PC-3 (cell line): ENCODE measurements at regions not wholly inside any gene's neighbourhood (a gene's known extent, or its start where the extent isn't known, plus 50 kb on each side); places are given as distances from the start of the nearest gene placed in this dataset.

Experiments
- ATAC-seq: fragments of 200-7000 bp; cut with Tn5 transposase; 2 replicates; pipeline ENCODE4 v1.9.1; 2020; ENCODE audit warnings: mild to moderate bottlenecking, moderate library complexity
- BruUV-seq: library from RNA; stranded (reverse); fragments of 400-500 nt; replicated peaks from 2 replicates; lab custom pipeline; 2021; lab: Mats Ljungman, UMichigan
- CTCF ChIA-PET: fragments of 300-600 bp; sonication (Branson Sonifier 250); formaldehyde crosslinking; loops from one replicate; lab custom pipeline; 2022; ENCODE audit warnings: antibody characterized with exemption; lab: Charles Lee
- POLR2A ChIA-PET: fragments of 300-600 bp; sonication (Branson Sonifier 250); formaldehyde crosslinking; loops from one replicate; lab custom pipeline; 2022; ENCODE audit warnings: antibody characterized with exemption; ENCODE audit not compliant: unreplicated experiment; lab: Charles Lee
- DNase-seq: peaks from one replicate; pipeline ENCODE4 v3.0.0-alpha.2; 2015
- H2AFZ ChIP-seq: fragments of 300-600 bp; sonication (generic); 2 replicates; pipeline ENCODE4 v1.6.0; 2016; ENCODE audit warnings: antibody characterized with exemption, low read length
- H3F3A ChIP-seq: fragments of 300-600 bp; sonication (generic); one replicate; pipeline ENCODE4 v1.6.0; 2017; ENCODE audit warnings: antibody characterized with exemption, low read length, control low read depth, mild to moderate bottlenecking; ENCODE audit not compliant: unreplicated experiment
- H3K27ac ChIP-seq: fragments of 300-600 bp; sonication (generic); 2 replicates; pipeline ENCODE4 v1.5.1; 2016; ENCODE audit warnings: mild to moderate bottlenecking, low read length
- H3K27me3 ChIP-seq: fragments of 300-600 bp; sonication (generic); 2 replicates; pipeline ENCODE4 v1.6.1; 2016; ENCODE audit warnings: low read length, mixed read lengths
- H3K36me3 ChIP-seq: fragments of 300-600 bp; sonication (generic); 2 replicates; pipeline ENCODE4 v1.6.1; 2016; ENCODE audit warnings: low read depth, mixed run types, low read length, mixed read lengths
- H3K4me1 ChIP-seq: fragments of 300-600 bp; sonication (generic); 2 replicates; pipeline ENCODE4 v1.5.1; 2016; ENCODE audit warnings: low read length; ENCODE audit not compliant: insufficient read depth
- H3K4me2 ChIP-seq: fragments of 300-600 bp; sonication (generic); 2 replicates; pipeline ENCODE4 v1.6.0; 2016; ENCODE audit warnings: low read length
- H3K4me3 ChIP-seq: fragments of 300-600 bp; sonication (generic); 2 replicates; pipeline ENCODE4 v1.5.1; 2016; ENCODE audit warnings: mild to moderate bottlenecking, low read length, mixed read lengths
- H3K79me2 ChIP-seq: fragments of 300-600 bp; sonication (generic); 2 replicates; pipeline ENCODE4 v1.6.1; 2017; ENCODE audit warnings: low read length, mixed read lengths
- H3K9ac ChIP-seq: fragments of 300-600 bp; sonication (generic); 2 replicates; pipeline ENCODE4 v1.6.0; 2016; ENCODE audit warnings: mild to moderate bottlenecking, low read length
- H3K9me2 ChIP-seq: fragments of 300-600 bp; sonication (generic); replicated peaks from 2 replicates; pipeline ENCODE4 v1.6.1; 2016; ENCODE audit warnings: mixed run types, low read length, mixed read lengths
- H3K9me3 ChIP-seq: fragments of 300-600 bp; sonication (generic); 2 replicates; pipeline ENCODE4 v1.6.1; 2016; ENCODE audit warnings: low read length, mixed read lengths
- H4K20me1 ChIP-seq: fragments of 300-600 bp; sonication (generic); 2 replicates; pipeline ENCODE4 v1.6.1; 2016; ENCODE audit warnings: low read length, mixed read lengths
- EZH2 ChIP-seq: fragments of 300-600 bp; sonication (generic); IDR thresholded peaks from one replicate; pipeline ENCODE4 v1.6.1; 2017; ENCODE audit warnings: antibody characterized with exemption, mild to moderate bottlenecking, low read length; ENCODE audit not compliant: unreplicated experiment
- EZH2phosphoT487 ChIP-seq: fragments of 300-600 bp; sonication (generic); IDR thresholded peaks from 2 replicates; pipeline ENCODE4 v1.6.1; 2018; ENCODE audit warnings: mild to moderate bottlenecking, antibody characterized with exemption, low read length, borderline replicate concordance
- intact Hi-C: fragments of 100-400 bp; cut with micrococcal nuclease; formaldehyde crosslinking; loops from 2 replicates; pipeline ENCODE4 v1.9.0; 2023
- TF ChIP-seq, protein P1 (sequence below): fragments of 300-600 bp; sonication (generic); conservative IDR thresholded peaks from 2 replicates; pipeline ENCODE4 v1.5.1; 2017; ENCODE audit warnings: antibody characterized with exemption, low read depth, mild to moderate bottlenecking, low read length

- ATAC-seq, result no peak
- H3F3A ChIP-seq, result no peaks in the 10 kb centered on the region
- POLR2A ChIA-PET, result no interaction called here
- H3K27ac ChIP-seq, result no peak overlapping the region
- no peaks in the 10 kb centered on the region for H3K9me2 ChIP-seq
- no peak overlapping the region for H3K9ac ChIP-seq
- H3K79me2 ChIP-seq, result no peaks in the 10 kb centered on the region
- DNase-seq, result no peak
- no peaks in the 10 kb centered on the region for H4K20me1 ChIP-seq
- H3K27me3 ChIP-seq, result peaks cover 32% of the 10 kb centered on the region
- H3K9me3 ChIP-seq, result no peaks in the 10 kb centered on the region
- no peaks in the 10 kb centered on the region for H3K36me3 ChIP-seq
- H2AFZ ChIP-seq, result no peak overlapping the region
- CTCF ChIA-PET, result no interaction called here
- no peaks in the 10 kb centered on the region for H3K4me1 ChIP-seq
- TF ChIP-seq, protein P1, sequence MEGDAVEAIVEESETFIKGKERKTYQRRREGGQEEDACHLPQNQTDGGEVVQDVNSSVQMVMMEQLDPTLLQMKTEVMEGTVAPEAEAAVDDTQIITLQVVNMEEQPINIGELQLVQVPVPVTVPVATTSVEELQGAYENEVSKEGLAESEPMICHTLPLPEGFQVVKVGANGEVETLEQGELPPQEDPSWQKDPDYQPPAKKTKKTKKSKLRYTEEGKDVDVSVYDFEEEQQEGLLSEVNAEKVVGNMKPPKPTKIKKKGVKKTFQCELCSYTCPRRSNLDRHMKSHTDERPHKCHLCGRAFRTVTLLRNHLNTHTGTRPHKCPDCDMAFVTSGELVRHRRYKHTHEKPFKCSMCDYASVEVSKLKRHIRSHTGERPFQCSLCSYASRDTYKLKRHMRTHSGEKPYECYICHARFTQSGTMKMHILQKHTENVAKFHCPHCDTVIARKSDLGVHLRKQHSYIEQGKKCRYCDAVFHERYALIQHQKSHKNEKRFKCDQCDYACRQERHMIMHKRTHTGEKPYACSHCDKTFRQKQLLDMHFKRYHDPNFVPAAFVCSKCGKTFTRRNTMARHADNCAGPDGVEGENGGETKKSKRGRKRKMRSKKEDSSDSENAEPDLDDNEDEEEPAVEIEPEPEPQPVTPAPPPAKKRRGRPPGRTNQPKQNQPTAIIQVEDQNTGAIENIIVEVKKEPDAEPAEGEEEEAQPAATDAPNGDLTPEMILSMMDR, result no peak
- TF ChIP-seq EZH2phosphoT487 (no peak), EZH2 (no peak)
- no peak overlapping the region for H3K4me3 ChIP-seq
- no peak overlapping the region for H3K4me2 ChIP-seq
- intact Hi-C loops, result no loop called here
- BruUV-seq, result no TSS peak
These were observed 145.8 kb upstream of the SALL3 start for GRCh38 chr18:78833833-78834232.

GRCh38 chr18:78836838-78837237, 142.8 kb upstream of the SALL3 start:
- ATAC-seq (no peak), DNase-seq (no peak)
- no peaks in the 10 kb centered on the region for H3K79me2 ChIP-seq
- ChIA-PET POLR2A (no interaction called here), CTCF (no interaction called here)
- intact Hi-C loops, result no loop called here
- H3K36me3 ChIP-seq, result no peaks in the 10 kb centered on the region
- no peaks in the 10 kb centered on the region for H4K20me1 ChIP-seq
- no peak overlapping the region for H2AFZ ChIP-seq
- BruUV-seq, result no TSS peak
- H3F3A ChIP-seq, result no peaks in the 10 kb centered on the region
- no peak overlapping the region for H3K27ac ChIP-seq
- H3K4me3 ChIP-seq, result no peak overlapping the region
- no peaks in the 10 kb centered on the region for H3K9me2 ChIP-seq
- H3K4me1 ChIP-seq, result no peaks in the 10 kb centered on the region
- H3K9me3 ChIP-seq, result no peaks in the 10 kb centered on the region
- H3K27me3 ChIP-seq, result peaks cover 8% of the 10 kb centered on the region
- no peak overlapping the region for H3K9ac ChIP-seq
- TF ChIP-seq, protein P1, result no peak
- TF ChIP-seq EZH2phosphoT487 (no peak), EZH2 (no peak)
- H3K4me2 ChIP-seq, result no peak overlapping the region

DNA sequence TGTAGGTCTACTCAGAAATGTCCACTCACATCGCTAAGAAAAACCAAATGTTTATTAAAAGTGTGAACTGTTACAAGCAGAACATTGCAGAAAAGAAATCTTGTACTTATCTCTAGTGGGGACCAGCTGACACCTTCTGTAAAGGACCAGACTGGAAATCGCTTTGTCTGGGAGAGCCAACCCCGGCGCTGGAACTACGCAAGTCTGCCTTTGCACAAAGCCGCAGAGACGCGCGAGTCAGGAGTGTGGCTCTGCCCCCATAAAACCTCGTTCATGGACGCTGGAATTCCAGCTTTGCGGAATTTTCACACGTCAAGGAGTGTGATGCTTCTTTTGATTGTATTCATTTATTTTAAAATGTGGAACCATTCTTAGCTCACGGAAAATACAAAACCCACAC, 141.9 kb upstream of the SALL3 start:
- DNase-seq (no peak), ATAC-seq (no peak)
- BruUV-seq, result no TSS peak
- no peaks in the 10 kb centered on the region for H4K20me1 ChIP-seq
- H3K4me1 ChIP-seq, result no peaks in the 10 kb centered on the region
- no peaks in the 10 kb centered on the region; the same call in 1 of the 2 replicates for H3K9me3 ChIP-seq
- no peak overlapping the region for H3K9ac ChIP-seq
- H3K4me3 ChIP-seq, result no peak overlapping the region
- no peaks in the 10 kb centered on the region for H3F3A ChIP-seq
- intact Hi-C loops, result no loop called here
- peaks cover 8% of the 10 kb centered on the region for H3K27me3 ChIP-seq
- POLR2A ChIA-PET, result no interaction called here
- TF ChIP-seq EZH2 (no peak), EZH2phosphoT487 (no peak)
- TF ChIP-seq, protein P1, result no peak
- no peak overlapping the region for H3K4me2 ChIP-seq
- CTCF ChIA-PET, result no interaction called here
- H3K36me3 ChIP-seq, result no peaks in the 10 kb centered on the region
- H3K79me2 ChIP-seq, result no peaks in the 10 kb centered on the region
- no peak overlapping the region for H3K27ac ChIP-seq
- H3K9me2 ChIP-seq, result no peaks in the 10 kb centered on the region
- H2AFZ ChIP-seq, result no peak overlapping the region
